PC-3 (cell line): ENCODE measurements at regions not wholly inside any gene's neighbourhood (a gene's known extent, or its start where the extent isn't known, plus 50 kb on each side); places are given as distances from the start of the nearest gene placed in this dataset.

Experiments used
- ATAC-seq: fragments of 200-7000 bp; cut with Tn5 transposase; 2 replicates; pipeline ENCODE4 v1.9.1; 2020; ENCODE audit warnings: mild to moderate bottlenecking, moderate library complexity
- BruUV-seq: library from RNA; stranded (reverse); fragments of 400-500 nt; replicated peaks from 2 replicates; lab custom pipeline; 2021; lab: Mats Ljungman, UMichigan
- CTCF ChIA-PET: fragments of 300-600 bp; sonication (Branson Sonifier 250); formaldehyde crosslinking; loops from one replicate; lab custom pipeline; 2022; ENCODE audit warnings: antibody characterized with exemption; lab: Charles Lee
- POLR2A ChIA-PET: fragments of 300-600 bp; sonication (Branson Sonifier 250); formaldehyde crosslinking; loops from one replicate; lab custom pipeline; 2022; ENCODE audit warnings: antibody characterized with exemption; ENCODE audit not compliant: unreplicated experiment; lab: Charles Lee
- DNase-seq: peaks from one replicate; pipeline ENCODE4 v3.0.0-alpha.2; 2015
- H2AFZ ChIP-seq: fragments of 300-600 bp; sonication (generic); 2 replicates; pipeline ENCODE4 v1.6.0; 2016; ENCODE audit warnings: antibody characterized with exemption, low read length
- H3F3A ChIP-seq: fragments of 300-600 bp; sonication (generic); one replicate; pipeline ENCODE4 v1.6.0; 2017; ENCODE audit warnings: antibody characterized with exemption, low read length, control low read depth, mild to moderate bottlenecking; ENCODE audit not compliant: unreplicated experiment
- H3K27ac ChIP-seq: fragments of 300-600 bp; sonication (generic); 2 replicates; pipeline ENCODE4 v1.5.1; 2016; ENCODE audit warnings: mild to moderate bottlenecking, low read length
- H3K27me3 ChIP-seq: fragments of 300-600 bp; sonication (generic); 2 replicates; pipeline ENCODE4 v1.6.1; 2016; ENCODE audit warnings: low read length, mixed read lengths
- H3K36me3 ChIP-seq: fragments of 300-600 bp; sonication (generic); 2 replicates; pipeline ENCODE4 v1.6.1; 2016; ENCODE audit warnings: low read depth, mixed run types, low read length, mixed read lengths
- H3K4me1 ChIP-seq: fragments of 300-600 bp; sonication (generic); 2 replicates; pipeline ENCODE4 v1.5.1; 2016; ENCODE audit warnings: low read length; ENCODE audit not compliant: insufficient read depth
- H3K4me2 ChIP-seq: fragments of 300-600 bp; sonication (generic); 2 replicates; pipeline ENCODE4 v1.6.0; 2016; ENCODE audit warnings: low read length
- H3K4me3 ChIP-seq: fragments of 300-600 bp; sonication (generic); 2 replicates; pipeline ENCODE4 v1.5.1; 2016; ENCODE audit warnings: mild to moderate bottlenecking, low read length, mixed read lengths
- H3K79me2 ChIP-seq: fragments of 300-600 bp; sonication (generic); 2 replicates; pipeline ENCODE4 v1.6.1; 2017; ENCODE audit warnings: low read length, mixed read lengths
- H3K9ac ChIP-seq: fragments of 300-600 bp; sonication (generic); 2 replicates; pipeline ENCODE4 v1.6.0; 2016; ENCODE audit warnings: mild to moderate bottlenecking, low read length
- H3K9me2 ChIP-seq: fragments of 300-600 bp; sonication (generic); replicated peaks from 2 replicates; pipeline ENCODE4 v1.6.1; 2016; ENCODE audit warnings: mixed run types, low read length, mixed read lengths
- H3K9me3 ChIP-seq: fragments of 300-600 bp; sonication (generic); 2 replicates; pipeline ENCODE4 v1.6.1; 2016; ENCODE audit warnings: low read length, mixed read lengths
- H4K20me1 ChIP-seq: fragments of 300-600 bp; sonication (generic); 2 replicates; pipeline ENCODE4 v1.6.1; 2016; ENCODE audit warnings: low read length, mixed read lengths
- EZH2 ChIP-seq: fragments of 300-600 bp; sonication (generic); IDR thresholded peaks from one replicate; pipeline ENCODE4 v1.6.1; 2017; ENCODE audit warnings: antibody characterized with exemption, mild to moderate bottlenecking, low read length; ENCODE audit not compliant: unreplicated experiment
- EZH2phosphoT487 ChIP-seq: fragments of 300-600 bp; sonication (generic); IDR thresholded peaks from 2 replicates; pipeline ENCODE4 v1.6.1; 2018; ENCODE audit warnings: mild to moderate bottlenecking, antibody characterized with exemption, low read length, borderline replicate concordance
- intact Hi-C: fragments of 100-400 bp; cut with micrococcal nuclease; formaldehyde crosslinking; loops from 2 replicates; pipeline ENCODE4 v1.9.0; 2023
- TF ChIP-seq, protein P1 (sequence below): fragments of 300-600 bp; sonication (generic); conservative IDR thresholded peaks from 2 replicates; pipeline ENCODE4 v1.5.1; 2017; ENCODE audit warnings: antibody characterized with exemption, low read depth, mild to moderate bottlenecking, low read length

GRCh38 chr11:112508750-112509149, 248.1 kb upstream of the PLET1 start:
- no peak overlapping the region for H3K27ac ChIP-seq
- H2AFZ ChIP-seq: no peak overlapping the region
- POLR2A ChIA-PET: no interaction called here
- H3K36me3 ChIP-seq: no peaks in the 10 kb centered on the region
- H3K9me2 ChIP-seq: no peaks in the 10 kb centered on the region
- no peaks in the 10 kb centered on the region for H3K79me2 ChIP-seq
- H3K9ac ChIP-seq: no peak overlapping the region
- H3K4me1 ChIP-seq: no peaks in the 10 kb centered on the region
- H4K20me1 ChIP-seq: no peaks in the 10 kb centered on the region
- TF ChIP-seq, protein P1, sequence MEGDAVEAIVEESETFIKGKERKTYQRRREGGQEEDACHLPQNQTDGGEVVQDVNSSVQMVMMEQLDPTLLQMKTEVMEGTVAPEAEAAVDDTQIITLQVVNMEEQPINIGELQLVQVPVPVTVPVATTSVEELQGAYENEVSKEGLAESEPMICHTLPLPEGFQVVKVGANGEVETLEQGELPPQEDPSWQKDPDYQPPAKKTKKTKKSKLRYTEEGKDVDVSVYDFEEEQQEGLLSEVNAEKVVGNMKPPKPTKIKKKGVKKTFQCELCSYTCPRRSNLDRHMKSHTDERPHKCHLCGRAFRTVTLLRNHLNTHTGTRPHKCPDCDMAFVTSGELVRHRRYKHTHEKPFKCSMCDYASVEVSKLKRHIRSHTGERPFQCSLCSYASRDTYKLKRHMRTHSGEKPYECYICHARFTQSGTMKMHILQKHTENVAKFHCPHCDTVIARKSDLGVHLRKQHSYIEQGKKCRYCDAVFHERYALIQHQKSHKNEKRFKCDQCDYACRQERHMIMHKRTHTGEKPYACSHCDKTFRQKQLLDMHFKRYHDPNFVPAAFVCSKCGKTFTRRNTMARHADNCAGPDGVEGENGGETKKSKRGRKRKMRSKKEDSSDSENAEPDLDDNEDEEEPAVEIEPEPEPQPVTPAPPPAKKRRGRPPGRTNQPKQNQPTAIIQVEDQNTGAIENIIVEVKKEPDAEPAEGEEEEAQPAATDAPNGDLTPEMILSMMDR: no peak
- TF ChIP-seq EZH2 (no peak), EZH2phosphoT487 (no peak)
- DNase-seq (no peak), ATAC-seq (no peak)
- CTCF ChIA-PET: no interaction called here
- BruUV-seq: no TSS peak
- intact Hi-C loops: no loop called here
- H3K4me3 ChIP-seq: no peak overlapping the region
- H3K27me3 ChIP-seq: peaks cover 26% of the 10 kb centered on the region
- no peaks in the 10 kb centered on the region for H3F3A ChIP-seq
- H3K4me2 ChIP-seq: no peak overlapping the region
- no peaks in the 10 kb centered on the region for H3K9me3 ChIP-seq

DNA sequence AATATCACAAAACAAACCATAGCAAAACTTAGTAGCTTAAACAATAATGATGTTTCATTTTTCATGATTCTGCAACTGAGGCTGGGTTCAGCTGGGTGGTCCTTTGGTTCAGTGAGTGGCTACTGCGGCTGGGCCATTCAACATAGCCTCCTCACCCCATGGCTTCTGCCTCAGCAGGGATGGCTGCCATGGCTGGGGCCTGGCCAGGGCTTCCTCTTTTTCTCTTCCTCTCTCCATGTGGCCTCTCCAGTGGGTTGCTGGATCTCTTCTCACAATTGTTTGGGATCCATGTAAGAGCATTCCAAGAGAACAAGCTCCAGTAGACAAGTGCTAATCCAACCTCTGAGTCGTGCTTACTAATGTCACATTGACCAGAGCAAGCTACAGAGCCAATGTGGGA, 248.6 kb upstream of the PLET1 start:
- intact Hi-C loops: no loop called here

GRCh38 chr11:112511271-112511670, 250.6 kb upstream of the PLET1 start:
- Histone ChIP-seq H3K4me1 (no peaks in the 10 kb centered on the region), H2AFZ (no peak overlapping the region), H3F3A (no peaks in the 10 kb centered on the region), H3K27ac (no peak overlapping the region), H4K20me1 (no peaks in the 10 kb centered on the region), H3K79me2 (no peaks in the 10 kb centered on the region), H3K9me3 (no peaks in the 10 kb centered on the region), H3K4me3 (no peak overlapping the region), H3K27me3 (peaks cover 26% of the 10 kb centered on the region), H3K4me2 (no peak overlapping the region), H3K9ac (no peak overlapping the region), H3K36me3 (no peaks in the 10 kb centered on the region), H3K9me2 (no peaks in the 10 kb centered on the region)
- no peak for ATAC-seq
- POLR2A ChIA-PET: no interaction called here
- TF ChIP-seq EZH2phosphoT487 (no peak), EZH2 (no peak)
- TF ChIP-seq, protein P1: no peak
- no peak for DNase-seq
- no TSS peak for BruUV-seq
- CTCF ChIA-PET: no interaction called here
- intact Hi-C loops: no loop called here

More for the DNA sequence above, 248.6 kb upstream of the PLET1 start:
- Histone ChIP-seq H3K9me2 (no peaks in the 10 kb centered on the region), H3K79me2 (no peaks in the 10 kb centered on the region), H3K27ac (no peak overlapping the region), H3K4me3 (no peak overlapping the region), H3K4me2 (no peak overlapping the region), H4K20me1 (no peaks in the 10 kb centered on the region), H3K4me1 (no peaks in the 10 kb centered on the region), H3F3A (no peaks in the 10 kb centered on the region), H3K36me3 (no peaks in the 10 kb centered on the region), H2AFZ (no peak overlapping the region), H3K9ac (no peak overlapping the region), H3K9me3 (no peaks in the 10 kb centered on the region), H3K27me3 (peaks cover 26% of the 10 kb centered on the region)
- no peak for ATAC-seq
- DNase-seq: no peak
- no TSS peak for BruUV-seq
- ChIA-PET POLR2A (no interaction called here), CTCF (no interaction called here)
- TF ChIP-seq, protein P1: no peak
- TF ChIP-seq EZH2phosphoT487 (no peak), EZH2 (no peak)
